ENCODE measurements at regions not wholly inside any gene's neighbourhood (a gene's known extent, or its start where the extent isn't known, plus 50 kb on each side); places are given as distances from the start of the nearest gene placed in this dataset.

DNA sequence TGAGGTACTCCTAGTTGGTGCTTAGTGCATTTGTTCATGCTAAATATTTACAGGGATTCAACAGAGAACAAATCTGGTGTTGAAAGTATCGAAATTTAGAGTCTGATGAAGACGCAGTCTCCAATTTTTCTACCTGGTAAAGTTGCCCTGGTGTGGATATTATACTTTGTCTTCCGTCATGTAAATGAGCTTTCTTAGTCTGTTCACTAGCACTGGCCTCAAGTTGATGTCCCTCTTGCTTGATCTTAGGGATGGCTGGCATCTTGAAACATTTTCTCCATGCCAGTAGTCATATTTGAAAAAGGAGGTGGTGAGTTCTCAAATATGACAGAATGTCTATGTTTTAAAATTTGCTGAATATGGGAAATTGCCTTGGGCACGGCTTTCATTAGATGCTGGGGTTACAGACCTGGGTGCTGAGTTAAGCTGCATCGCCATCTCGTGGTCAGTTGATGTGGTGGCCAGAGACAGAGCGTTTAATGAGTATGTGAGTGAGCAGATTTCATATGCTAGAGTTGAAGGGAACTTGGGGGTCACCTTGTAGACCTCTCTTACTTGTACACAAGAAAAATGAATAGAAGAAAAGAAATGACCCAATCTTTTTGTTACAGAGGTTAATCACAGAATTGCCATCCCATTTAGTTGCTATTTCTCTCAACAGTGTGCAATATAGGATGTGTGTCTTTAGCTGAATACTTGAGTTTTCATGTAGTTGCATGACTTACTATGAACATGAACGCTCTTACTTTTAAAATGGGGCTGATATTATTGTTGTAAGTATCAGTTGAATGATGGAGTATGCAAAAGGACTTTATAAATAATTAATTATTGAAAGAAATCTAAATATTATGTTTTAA is 172.8 kb upstream of the DCN start:
- TF ChIP-seq GATA2 (IDR thresholded peaks at IDR 0.05; ENCODE audit: low read depth, low read length) (no peak), GATA3 (IDR thresholded peaks at IDR 0.05; ENCODE audit: low read depth, low read length) (no peak)

DNA sequence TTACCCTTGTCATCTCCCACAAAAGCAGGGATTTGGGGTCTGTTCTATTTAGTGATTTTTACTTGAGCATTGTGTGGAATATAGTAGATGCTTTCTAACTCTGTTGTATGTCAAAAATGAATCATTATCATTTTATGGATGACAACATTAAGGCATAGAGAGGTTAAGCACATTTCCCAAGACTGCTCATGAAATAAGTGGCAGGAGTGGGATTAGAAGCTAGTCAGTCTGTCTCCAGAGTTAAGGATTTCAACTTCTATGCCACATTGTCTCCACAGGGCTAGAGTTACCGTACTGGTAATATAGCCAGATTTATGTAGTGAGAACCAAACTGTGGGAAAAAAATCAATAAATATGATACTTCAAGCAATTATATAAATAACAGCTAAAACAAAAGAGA is 170.6 kb upstream of the DCN start:
- TF ChIP-seq GATA3 (IDR thresholded peaks at IDR 0.05; ENCODE audit: low read depth, low read length), result no peak
- TF ChIP-seq GATA2 (IDR thresholded peaks at IDR 0.05; ENCODE audit: low read depth, low read length), result no peak

DNA sequence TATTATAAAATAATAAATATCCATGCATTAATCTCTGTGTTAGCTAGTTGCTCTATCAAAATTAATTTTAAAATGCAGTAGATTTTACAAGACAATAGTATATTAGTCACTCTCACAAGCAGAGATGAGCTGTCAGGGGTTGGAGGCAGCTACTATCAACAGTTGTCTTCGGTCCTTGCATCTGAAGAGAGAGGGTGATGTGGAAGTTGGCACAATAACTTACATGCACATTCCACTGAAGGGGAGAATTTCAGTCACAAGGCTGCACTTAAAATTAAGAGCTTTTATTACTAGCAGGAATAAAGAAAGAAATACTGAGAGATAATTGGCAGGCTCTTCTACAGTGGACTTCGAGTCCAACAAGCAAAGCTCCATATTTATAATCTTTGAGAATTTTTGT is 166.9 kb upstream of the DCN start:
- no peak for TF ChIP-seq GATA3 (IDR thresholded peaks at IDR 0.05; ENCODE audit: low read depth, low read length)
- TF ChIP-seq GATA2 (IDR thresholded peaks at IDR 0.05; ENCODE audit: low read depth, low read length), result no peak

DNA sequence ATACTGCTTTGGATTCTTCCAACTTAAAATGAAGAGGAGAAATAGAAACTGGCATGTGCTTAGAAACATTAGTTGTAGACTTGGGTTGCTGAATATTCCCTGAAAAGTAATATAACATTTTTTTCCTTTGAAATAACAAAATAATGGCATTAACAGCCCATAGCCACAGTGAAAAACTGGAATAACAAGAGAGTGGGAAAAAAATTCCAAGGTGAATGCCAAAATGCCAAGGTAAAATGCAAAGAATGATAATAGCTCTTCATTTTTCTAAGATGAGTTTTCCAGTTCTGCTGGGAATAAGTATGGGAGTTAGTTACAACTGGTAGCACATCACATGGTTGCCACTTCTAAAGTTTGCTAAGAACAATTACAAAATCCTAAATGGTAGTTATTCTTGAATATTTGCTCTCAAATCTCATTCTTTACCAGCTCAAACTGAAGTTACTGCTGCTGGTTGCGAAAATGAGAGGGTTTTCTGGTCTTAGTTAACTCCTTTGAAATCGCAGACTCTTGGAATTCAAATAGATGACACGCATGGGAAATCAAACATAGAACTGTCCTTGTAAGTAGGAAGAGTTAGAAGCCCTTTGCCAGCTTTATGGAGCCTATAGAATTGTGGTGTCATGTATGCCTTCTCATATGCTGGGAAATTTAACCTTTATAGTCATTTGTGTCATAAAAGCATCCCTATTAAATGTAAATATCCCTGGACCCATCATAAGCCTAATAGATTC is 165.0 kb upstream of the DCN start:
- no peak for TF ChIP-seq GATA3 (IDR thresholded peaks at IDR 0.05; ENCODE audit: low read depth, low read length)
- no peak for TF ChIP-seq GATA2 (IDR thresholded peaks at IDR 0.05; ENCODE audit: low read depth, low read length)

DNA sequence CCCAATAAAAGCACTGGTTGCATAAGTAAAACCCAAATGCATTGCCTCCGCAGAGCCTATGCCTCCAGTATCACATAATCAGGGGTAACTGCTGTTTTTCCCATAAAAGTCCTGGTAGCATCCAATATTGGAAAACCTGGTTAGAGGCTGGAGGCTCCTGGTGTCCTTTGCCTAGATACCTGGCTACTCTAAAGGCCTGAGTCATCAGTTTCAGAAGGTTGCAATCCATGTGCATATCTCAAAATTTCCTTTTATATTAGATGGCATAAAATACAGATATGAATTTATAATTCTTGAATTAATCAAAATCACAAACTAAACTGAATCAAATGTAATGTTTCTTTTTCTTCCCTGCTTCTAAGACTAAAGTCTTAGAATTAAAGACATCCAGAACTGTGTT is 164.2 kb upstream of the DCN start:
- TF ChIP-seq GATA2 (IDR thresholded peaks at IDR 0.05; ENCODE audit: low read depth, low read length) (no peak), GATA3 (IDR thresholded peaks at IDR 0.05; ENCODE audit: low read depth, low read length) (no peak)

DNA sequence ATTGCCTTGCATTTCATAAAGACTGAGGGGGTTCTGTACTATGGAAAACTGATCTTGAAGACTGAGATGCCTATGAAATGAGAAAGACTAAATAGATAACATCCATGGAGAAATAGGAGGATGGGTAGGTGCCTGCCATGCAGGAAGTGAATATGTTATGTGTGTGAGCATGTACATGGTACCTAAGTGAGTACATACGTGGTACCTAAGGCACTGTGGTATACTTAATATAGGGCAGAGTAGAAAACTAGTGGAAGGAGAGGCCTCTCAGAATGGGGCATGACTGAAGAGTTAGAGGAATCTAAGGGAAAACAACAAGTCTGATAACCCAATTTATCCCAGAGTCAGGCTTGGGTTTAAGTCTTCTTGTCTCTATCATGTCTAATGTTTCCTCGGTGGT is 161.8 kb upstream of the DCN start:
- TF ChIP-seq GATA3 (IDR thresholded peaks at IDR 0.05; ENCODE audit: low read depth, low read length) (no peak), GATA2 (IDR thresholded peaks at IDR 0.05; ENCODE audit: low read depth, low read length) (no peak)

DNA sequence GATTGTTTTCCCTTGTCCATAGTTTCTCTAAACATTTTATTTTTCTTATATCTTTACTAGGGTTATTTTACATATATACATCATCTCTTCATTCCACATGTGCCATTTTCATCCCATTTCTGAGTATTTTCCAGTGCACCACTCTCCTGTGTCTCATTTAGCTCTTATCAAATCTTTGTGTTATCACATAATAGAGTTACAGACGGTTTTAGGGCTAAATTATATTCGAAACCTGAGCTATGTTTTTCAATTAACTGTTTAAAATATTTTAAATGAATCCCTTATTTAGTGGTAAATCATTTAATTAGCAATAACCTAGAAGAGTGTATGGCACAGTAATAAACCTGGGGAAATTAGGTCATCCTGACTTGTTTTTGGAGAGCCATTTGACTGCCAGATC is 160.4 kb upstream of the DCN start:
- TF ChIP-seq GATA3 (IDR thresholded peaks at IDR 0.05; ENCODE audit: low read depth, low read length) (peak; percentile 53; the same call in 1 of the 2 replicates), GATA2 (IDR thresholded peaks at IDR 0.05; ENCODE audit: low read depth, low read length) (peak; percentile 16; the same call in 1 of the 2 replicates)

DNA sequence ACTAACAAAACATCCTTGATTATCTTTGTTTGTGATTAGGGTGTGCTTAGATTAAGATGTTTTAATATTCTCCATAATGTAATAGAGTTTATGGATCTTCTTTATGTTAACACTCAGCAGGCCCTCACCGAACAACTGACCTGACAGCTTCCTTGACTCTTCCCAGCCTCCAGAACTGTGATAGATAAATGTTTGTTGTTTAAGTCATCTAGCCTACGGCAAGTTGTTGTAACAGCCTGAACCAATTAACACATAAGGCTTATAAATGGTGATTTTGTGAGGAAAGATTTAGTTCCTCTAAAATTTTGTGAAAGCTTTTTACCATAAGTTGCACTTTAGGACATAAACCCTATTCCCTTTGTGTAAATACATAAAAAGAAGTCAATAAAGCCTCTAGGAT is 156.5 kb upstream of the DCN start:
- TF ChIP-seq GATA3 (IDR thresholded peaks at IDR 0.05; ENCODE audit: low read depth, low read length), result no peak
- no peak for TF ChIP-seq GATA2 (IDR thresholded peaks at IDR 0.05; ENCODE audit: low read depth, low read length)

DNA sequence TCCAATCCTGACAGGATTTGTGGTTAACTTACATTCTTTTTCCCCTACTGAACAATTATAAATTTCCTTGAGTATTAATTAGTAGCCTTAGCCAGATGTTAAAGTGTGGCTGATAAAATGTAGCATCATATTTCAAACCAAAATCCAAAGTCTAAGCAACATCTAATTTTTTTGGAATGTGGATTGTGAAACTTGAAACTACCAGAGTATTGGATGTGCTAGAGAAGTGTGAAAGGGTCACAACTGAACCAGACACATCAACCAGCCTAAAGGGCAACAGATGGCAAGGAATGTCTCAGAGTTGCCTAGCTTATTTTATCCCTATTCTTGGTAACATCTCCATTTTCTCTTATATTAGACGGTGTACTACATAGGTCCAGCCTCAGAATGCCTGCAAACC is 153.1 kb upstream of the DCN start:
- TF ChIP-seq GATA2 (IDR thresholded peaks at IDR 0.05; ENCODE audit: low read depth, low read length) (no peak), GATA3 (IDR thresholded peaks at IDR 0.05; ENCODE audit: low read depth, low read length) (no peak)

DNA sequence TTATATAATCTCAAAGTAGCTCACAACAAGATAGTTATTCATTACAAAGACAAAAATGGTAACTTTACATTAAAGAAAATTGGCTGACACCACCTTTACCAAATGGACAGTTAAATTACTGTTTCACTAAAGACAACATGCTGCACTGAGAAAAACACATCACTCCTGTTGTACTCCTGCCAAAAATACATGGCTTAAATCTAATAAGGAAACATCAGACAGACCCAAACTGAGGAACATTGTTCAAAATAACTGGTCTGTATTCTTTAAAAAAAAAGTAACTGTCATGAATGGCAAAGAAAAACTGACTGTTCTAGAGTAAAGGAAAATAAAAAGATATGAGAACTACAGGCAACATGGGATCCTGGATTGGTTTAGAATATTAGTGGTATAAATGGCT is 151.3 kb upstream of the DCN start:
- TF ChIP-seq GATA2 (IDR thresholded peaks at IDR 0.05; ENCODE audit: low read depth, low read length), result no peak
- TF ChIP-seq GATA3 (IDR thresholded peaks at IDR 0.05; ENCODE audit: low read depth, low read length), result no peak

DNA sequence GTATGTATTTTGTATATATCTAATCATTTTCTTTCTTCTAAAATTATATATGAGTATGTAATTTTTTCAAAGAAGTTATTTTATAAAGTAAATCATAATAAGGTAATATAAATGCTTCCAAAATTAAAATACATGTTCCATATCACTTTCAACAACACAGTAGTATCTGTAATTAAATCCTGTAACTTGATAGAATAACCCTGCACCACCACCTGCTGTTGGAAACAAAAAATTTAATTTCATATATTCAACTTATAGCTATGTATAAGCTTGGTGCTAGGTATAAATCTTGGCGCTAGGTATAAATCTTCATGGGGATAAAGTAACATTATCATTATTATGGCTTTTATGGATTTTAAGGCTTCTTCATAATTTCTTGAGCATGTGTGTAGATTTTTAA is 149.7 kb upstream of the DCN start:
- no peak for TF ChIP-seq GATA2 (IDR thresholded peaks at IDR 0.05; ENCODE audit: low read depth, low read length)
- no peak for TF ChIP-seq GATA3 (IDR thresholded peaks at IDR 0.05; ENCODE audit: low read depth, low read length)

DNA sequence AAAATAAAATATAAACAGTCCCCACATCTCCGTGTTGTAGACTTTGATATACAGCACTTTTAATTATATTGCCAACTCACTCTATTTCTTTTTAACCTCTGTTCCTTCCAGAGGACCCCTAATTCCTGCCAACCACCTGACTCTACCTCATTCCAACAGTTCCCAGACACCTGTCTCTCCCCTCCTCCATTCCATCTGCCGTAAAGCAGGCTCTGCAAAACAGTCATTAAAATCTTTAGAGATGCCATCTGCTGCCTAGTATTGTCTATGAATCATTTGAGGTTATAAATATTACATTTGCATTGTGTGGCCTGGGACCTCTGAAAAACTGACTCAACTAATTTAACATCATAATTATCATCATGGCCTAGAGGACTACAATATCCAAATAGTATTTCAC is 148.8 kb upstream of the DCN start:
- TF ChIP-seq GATA3 (IDR thresholded peaks at IDR 0.05; ENCODE audit: low read depth, low read length) (no peak), GATA2 (IDR thresholded peaks at IDR 0.05; ENCODE audit: low read depth, low read length) (no peak)

DNA sequence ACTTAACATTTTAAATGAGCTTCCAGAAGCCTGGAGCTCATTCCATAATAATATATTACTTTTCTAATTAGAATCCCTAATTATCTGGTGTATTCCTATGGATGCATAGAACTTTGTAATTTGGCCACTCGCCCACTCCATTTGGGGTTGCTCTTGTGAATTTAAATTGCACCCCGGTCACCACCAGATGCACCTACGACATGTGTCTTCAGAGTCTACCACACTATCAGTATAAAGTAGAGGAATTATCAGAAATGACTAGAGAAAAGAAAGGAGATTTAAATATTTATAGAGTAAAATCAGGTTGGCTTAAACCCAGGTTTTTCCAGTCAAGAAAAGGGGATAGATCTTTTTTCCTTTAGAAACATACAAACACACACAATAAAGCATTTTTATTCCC is 145.8 kb upstream of the DCN start:
- TF ChIP-seq GATA2 (IDR thresholded peaks at IDR 0.05; ENCODE audit: low read depth, low read length) (no peak), GATA3 (IDR thresholded peaks at IDR 0.05; ENCODE audit: low read depth, low read length) (no peak)

DNA sequence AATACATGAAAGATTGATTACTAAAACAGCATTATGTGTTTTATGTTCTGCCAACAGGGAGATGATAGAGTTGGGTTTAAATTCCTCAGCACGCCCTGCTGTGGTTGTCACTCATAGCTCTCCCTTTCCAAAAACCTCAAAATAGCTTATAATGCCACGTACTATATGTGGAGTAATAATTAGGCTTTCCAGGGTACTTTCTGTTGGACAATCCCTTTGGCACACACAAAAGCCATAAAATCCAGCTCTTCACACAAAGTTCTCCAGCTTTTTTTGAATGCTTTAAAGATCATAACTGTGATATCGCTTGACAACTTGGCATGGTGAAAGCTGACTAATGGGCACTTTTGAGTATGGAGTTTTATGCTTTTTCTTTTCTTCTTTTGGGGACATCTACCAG is 145.3 kb upstream of the DCN start:
- TF ChIP-seq GATA3 (IDR thresholded peaks at IDR 0.05; ENCODE audit: low read depth, low read length) (no peak), GATA2 (IDR thresholded peaks at IDR 0.05; ENCODE audit: low read depth, low read length) (no peak)

DNA sequence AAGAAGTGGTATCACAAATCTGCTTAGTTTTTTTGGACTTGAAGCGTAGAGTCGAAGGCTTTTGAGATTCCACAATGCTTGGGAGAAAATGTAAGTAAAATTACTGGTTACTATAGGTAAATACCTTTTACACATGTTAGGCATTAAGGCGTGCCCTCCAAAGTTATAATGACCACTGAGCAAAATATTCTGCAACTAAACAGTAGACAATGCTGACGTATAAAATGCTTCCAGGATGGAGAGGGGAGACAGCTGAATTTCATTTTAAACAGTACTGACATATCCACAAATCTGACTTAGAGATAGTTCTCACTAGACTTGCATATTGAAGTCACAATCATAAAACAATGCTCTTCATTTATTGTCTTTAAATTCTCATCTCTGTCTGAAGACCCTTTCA is 144.5 kb upstream of the DCN start:
- TF ChIP-seq GATA3 (IDR thresholded peaks at IDR 0.05; ENCODE audit: low read depth, low read length), result no peak
- TF ChIP-seq GATA2 (IDR thresholded peaks at IDR 0.05; ENCODE audit: low read depth, low read length), result no peak
